GM13976 (cell line): ENCODE measurements at regions not wholly inside any gene's neighbourhood (a gene's known extent, or its start where the extent isn't known, plus 50 kb on each side); places are given as distances from the start of the nearest gene placed in this dataset.
"Not testable (repeated sequence)": the region's sequence is repeated elsewhere in the genome, so short reads cannot be mapped to it uniquely, and the experiment has no call there.

ENCODE experiments used
- DNase-seq: peaks from one replicate; pipeline ENCODE4 v3.0.0; 2012; ENCODE audit warnings: low spot score
- CTCF ChIP-seq: IDR thresholded peaks from 2 replicates; pipeline ENCODE4 v1.5.1; 2012; ENCODE audit warnings: borderline replicate concordance, mild to moderate bottlenecking; ENCODE audit not compliant: insufficient read depth; ENCODE audit errors: extremely low read depth, missing control alignments, control extremely low read depth
- in situ Hi-C: fragments of 300-500 bp; cut with MboI; formaldehyde crosslinking; loops from one replicate; pipeline ENCODE4 v1.12.0; 2022; ENCODE audit warnings: low sequenced_read_pairs, mixed read lengths, inconsistent platforms; ENCODE audit not compliant: unreplicated experiment

GRCh38 chr6:11403035-11403601, 134.4 kb upstream of the TMEM170B start:
- in situ Hi-C loops = no loop called here

GRCh38 chr6:11402581-11402980, 135.0 kb upstream of the TMEM170B start:
- in situ Hi-C loops, DNase-seq: not testable (repeated sequence)

More at GRCh38 chr6:11403035-11403601, 134.4 kb upstream of the TMEM170B start:
- DNase-seq = no peak
- no peak for TF ChIP-seq CTCF

GRCh38 chr6:11401954-11402353, 135.6 kb upstream of the TMEM170B start:
- DNase-seq, in situ Hi-C loops: not testable (repeated sequence)

GRCh38 chr6:11398451-11399326, 138.9 kb upstream of the TMEM170B start:
- in situ Hi-C loops = no loop called here

GRCh38 chr6:11397622-11398450, 139.7 kb upstream of the TMEM170B start:
- no peak for DNase-seq
- TF ChIP-seq CTCF = no peak
- in situ Hi-C loops = no loop called here

More at GRCh38 chr6:11398451-11399326, 138.9 kb upstream of the TMEM170B start:
- no peak for TF ChIP-seq CTCF
- DNase-seq = no peak

GRCh38 chr6:11396860-11397259, 140.7 kb upstream of the TMEM170B start:
- in situ Hi-C loops = no loop called here
- TF ChIP-seq CTCF = no peak
- DNase-seq = no peak

- in situ Hi-C loops = no loop called here
- TF ChIP-seq CTCF = no peak
- DNase-seq = no peak
Observed at GRCh38 chr6:11393713-11394627, 143.6 kb upstream of the TMEM170B start.
